Hematopoietic multipotent progenitor cell (in vitro differentiated cells): ENCODE measurements at regions not wholly inside any gene's neighbourhood (a gene's known extent, or its start where the extent isn't known, plus 50 kb on each side); places are given as distances from the start of the nearest gene placed in this dataset.
A peak's percentile ranks its signal among the peaks of the same experiment; 100 is the strongest.
"Not testable (repeated sequence)": the region's sequence is repeated elsewhere in the genome, so short reads cannot be mapped to it uniquely, and the experiment has no call there.

ENCODE experiments used
- DNase-seq, 3 donors: peaks; one replicate each; pipeline ENCODE4 v3.0.0-alpha.2; 2011 to 2015; ENCODE audit warnings: low read depth in 2 of 3, low spot score in 2 of 3

DNA sequence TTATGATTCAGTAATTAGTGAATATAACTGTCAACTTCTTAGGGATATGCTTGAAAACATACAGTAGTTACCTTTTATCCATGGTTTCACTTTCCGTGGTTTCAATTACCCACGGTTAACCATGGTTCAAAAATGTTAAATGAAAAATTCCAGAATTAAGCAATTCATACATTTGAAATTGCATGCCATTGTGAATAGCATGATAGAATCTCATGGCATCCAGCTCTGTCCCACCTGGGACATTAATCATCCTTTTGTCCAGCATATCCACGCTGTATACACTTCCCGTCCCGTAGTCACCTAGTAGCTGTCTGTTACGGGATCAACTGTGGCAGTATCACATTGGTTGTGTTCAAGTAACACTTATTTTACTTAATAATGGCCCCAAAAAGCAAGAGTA is 781.7 kb upstream of the CITED2 start:
- DNase-seq = no peak

- no peak for DNase-seq
Measured at GRCh38 chr6:140155451-140156126, 781.1 kb upstream of the CITED2 start.

- no peak for DNase-seq
Measured at GRCh38 chr6:140153703-140154102, 779.3 kb upstream of the CITED2 start.

DNA sequence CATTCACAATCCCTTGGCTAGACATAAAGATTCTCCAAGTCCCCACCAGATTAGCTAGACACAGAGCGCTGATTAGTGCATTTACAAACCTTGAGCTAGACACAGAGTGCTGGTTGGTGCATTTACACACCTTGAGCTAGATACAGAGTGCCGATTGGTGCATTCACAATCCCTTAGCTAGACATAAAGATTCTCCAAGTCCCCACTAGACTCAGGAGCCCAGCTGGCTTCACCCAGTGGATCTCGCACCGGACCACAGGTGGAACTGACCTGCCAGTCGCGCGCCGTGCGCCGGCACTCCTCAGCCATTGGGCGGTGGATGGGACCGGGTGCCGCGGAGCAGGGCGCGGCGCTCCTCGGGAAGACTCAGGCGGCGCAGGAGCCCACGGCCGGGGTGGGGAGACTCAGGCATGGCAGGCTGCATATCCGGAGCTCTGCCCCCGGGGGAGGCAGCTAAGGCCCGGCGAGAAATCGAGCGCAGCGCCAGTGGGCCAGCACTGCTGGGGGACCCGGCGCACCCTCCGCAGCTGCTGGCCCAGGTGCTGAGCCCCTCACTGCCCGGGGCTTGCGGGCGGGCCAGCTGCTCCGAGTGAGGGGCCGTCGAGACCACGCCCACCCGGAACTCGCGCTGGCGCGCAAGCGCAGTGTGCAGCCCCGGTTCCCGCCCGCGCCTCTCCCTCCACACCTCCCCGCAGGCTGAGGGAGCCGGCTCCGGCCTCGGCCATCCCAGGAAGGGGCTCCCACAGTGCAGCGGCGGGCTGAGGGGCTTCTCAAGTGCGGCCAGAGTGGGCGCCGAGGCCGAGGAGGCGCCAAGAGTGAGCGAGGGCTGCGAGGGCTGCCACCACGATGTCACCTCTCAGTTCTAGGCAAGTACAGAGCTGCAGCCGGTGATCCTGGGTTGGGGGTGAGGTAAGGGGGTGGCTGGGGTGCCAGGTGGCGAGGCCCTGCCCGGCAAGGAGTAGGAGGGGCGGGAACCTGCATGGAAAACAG is 773.7 kb upstream of the CITED2 start:
- not testable (repeated sequence) for DNase-seq

- no peak for DNase-seq
Measured at GRCh38 chr6:140140891-140141290, 766.4 kb upstream of the CITED2 start.

GRCh38 chr6:140138311-140139010 is 764.0 kb upstream of the CITED2 start:
- DNase-seq = no peak

- no peak for DNase-seq
Measured at GRCh38 chr6:140134224-140134623, 759.8 kb upstream of the CITED2 start.

GRCh38 chr6:140130074-140130473 is 755.6 kb upstream of the CITED2 start:
- peak in 1 of 3 donors; percentile 1 for DNase-seq

DNA sequence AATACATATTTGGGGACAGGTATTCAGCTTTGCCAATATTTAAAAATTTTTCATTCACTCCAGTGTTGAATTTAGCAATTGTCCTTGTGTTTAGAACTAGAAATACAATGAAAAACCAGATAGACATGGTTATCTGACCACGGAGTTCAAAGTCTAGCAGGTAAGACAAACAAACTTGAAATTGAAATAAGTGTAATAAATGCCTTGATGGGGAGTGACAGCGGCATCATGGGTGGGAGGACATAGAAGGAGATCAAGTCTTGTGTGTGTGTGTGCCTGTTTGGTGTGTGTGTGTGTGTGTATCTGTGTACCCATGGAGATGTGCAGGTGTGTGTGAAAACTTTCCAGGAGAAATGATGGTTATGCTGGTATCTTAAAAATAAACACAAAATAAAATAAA is 750.0 kb upstream of the CITED2 start:
- DNase-seq = no peak

DNA sequence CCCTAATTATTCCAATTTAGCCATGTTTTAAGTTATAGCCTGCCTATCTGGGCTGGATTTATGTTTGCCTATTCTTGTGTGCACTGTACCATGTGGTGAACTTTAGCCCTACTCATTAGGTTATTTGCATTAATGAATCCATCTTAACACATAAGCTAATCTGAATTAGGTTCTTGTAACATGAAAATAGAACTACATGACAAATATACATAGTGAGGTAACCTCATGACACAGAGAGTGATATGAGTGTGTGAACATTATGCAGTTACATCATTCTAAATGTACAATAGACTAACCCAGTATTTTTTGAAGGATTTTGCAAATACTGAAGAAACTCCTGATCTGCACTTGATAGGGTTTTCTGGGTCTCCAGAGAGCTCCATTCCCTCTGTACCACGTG is 733.7 kb upstream of the CITED2 start:
- DNase-seq = no peak

GRCh38 chr6:140107216-140107615 is 732.8 kb upstream of the CITED2 start:
- no peak for DNase-seq

GRCh38 chr6:140105857-140106256 is 731.4 kb upstream of the CITED2 start:
- DNase-seq = peak in 2 of 3 donors; percentile 5 to 16

DNA sequence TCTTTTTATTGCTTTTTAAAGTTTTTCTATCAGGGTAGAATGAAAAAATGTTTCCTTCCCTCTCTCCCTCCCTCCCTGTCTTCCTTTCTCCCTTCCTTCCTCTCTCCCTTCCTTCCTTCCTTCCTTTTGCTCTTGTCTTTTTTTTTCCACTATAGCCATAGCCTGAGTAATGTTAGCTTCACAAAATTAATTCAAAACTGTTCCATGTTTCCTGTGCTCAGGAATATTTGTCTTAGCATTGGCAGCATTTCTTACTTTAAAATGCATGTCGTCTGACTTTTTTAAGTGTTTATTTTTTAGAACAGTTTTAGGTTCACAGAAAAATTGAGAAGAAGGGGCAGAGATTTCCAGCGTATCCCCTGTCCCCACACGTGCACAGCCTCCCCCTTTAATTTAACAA is 730.8 kb upstream of the CITED2 start:
- no peak for DNase-seq

GRCh38 chr6:140101818-140102217 is 727.4 kb upstream of the CITED2 start:
- no peak for DNase-seq

GRCh38 chr6:140101367-140101766 is 726.9 kb upstream of the CITED2 start:
- DNase-seq = no peak

GRCh38 chr6:140095532-140095931 is 721.1 kb upstream of the CITED2 start:
- no peak for DNase-seq

DNA sequence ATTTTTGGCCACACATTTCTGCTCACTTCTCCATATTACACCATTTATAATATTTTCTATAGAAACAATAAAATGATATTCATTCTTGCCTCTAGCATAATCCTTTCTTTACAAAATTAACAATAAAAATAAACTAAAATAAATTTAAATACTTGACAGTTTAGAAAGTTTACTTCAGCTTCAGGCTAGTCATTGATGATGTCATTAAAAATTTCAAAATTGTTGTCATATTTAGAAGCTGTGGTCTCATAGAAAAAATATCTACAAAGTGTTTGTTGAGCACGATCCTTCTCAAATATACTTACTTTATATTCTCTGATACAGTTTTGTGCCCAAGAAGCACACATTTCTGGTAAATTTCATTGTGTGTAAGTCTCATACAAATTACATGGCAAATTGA is 717.4 kb upstream of the CITED2 start:
- no peak for DNase-seq

GRCh38 chr6:140090871-140091270 is 716.4 kb upstream of the CITED2 start:
- DNase-seq = no peak

GRCh38 chr6:140083375-140083774 is 708.9 kb upstream of the CITED2 start:
- DNase-seq = no peak

GRCh38 chr6:140082867-140083297 is 708.4 kb upstream of the CITED2 start:
- DNase-seq = no peak

- no peak for DNase-seq
Measured at GRCh38 chr6:140079328-140079727, 704.9 kb upstream of the CITED2 start.
